Upper lobe of left lung (tissue), 6 donors: ENCODE measurements at regions not wholly inside any gene's neighbourhood (a gene's known extent, or its start where the extent isn't known, plus 50 kb on each side); places are given as distances from the start of the nearest gene placed in this dataset.

Experiments used
- ATAC-seq, 2 donors: fragments of 200-7000 bp; cut with Tn5 transposase; one replicate each; pipeline ENCODE4 v1.9.1; 2022; ENCODE audit warnings: mild to moderate bottlenecking in 2 of 2, moderate library complexity in 2 of 2; ENCODE audit not compliant: low FRiP score in 2 of 2
- DNase-seq, 2 donors: peaks; one replicate each; pipeline ENCODE4 v3.0.0-alpha.2; 2019 to 2020
- H3K27ac ChIP-seq, 4 donors: fragments of 200-600 bp; sonication (generic); one replicate each; pipeline ENCODE4 v1.5.1; 2016 to 2019
- H3K27me3 ChIP-seq, 4 donors: fragments of 200-600 bp; sonication (generic); one replicate each; pipeline ENCODE4 v1.5.1; 2017 to 2019
- H3K36me3 ChIP-seq, 4 donors: fragments of 200-600 bp; sonication (generic); one replicate each; pipeline ENCODE4 v1.5.1; 2016 to 2019
- H3K4me1 ChIP-seq, 4 donors: fragments of 200-600 bp; sonication (generic); one replicate each; pipeline ENCODE4 v1.5.1; 2018 to 2019
- H3K4me3 ChIP-seq, 4 donors: fragments of 200-600 bp; sonication (generic); one replicate each; pipeline ENCODE4 v1.5.1; 2017 to 2019; ENCODE audit warnings: mild to moderate bottlenecking in 2 of 4, moderate library complexity in 1 of 4
- H3K9me3 ChIP-seq, 4 donors: fragments of 200-600 bp; sonication (generic); one replicate each; pipeline ENCODE4 v1.5.1; 2018 to 2019
- EP300 ChIP-seq, 4 donors: sonication (generic); formaldehyde crosslinking; IDR thresholded peaks; one replicate each; pipeline ENCODE4 v1.5.1; 2017; ENCODE audit warnings: antibody characterized with exemption in 4 of 4, control low read depth in 2 of 4
- POLR2A ChIP-seq, 4 donors: fragments of 450-650 bp; IDR thresholded peaks; one replicate each; pipeline ENCODE4 v1.5.1; 2016 to 2017; ENCODE audit warnings: antibody characterized with exemption in 4 of 4, mild to moderate bottlenecking in 2 of 4
- POLR2AphosphoS5 ChIP-seq, 2 donors: sonication (generic); formaldehyde crosslinking; IDR thresholded peaks; one replicate each; pipeline ENCODE4 v1.5.1; 2017; ENCODE audit warnings: antibody characterized with exemption in 2 of 2
- WGBS, 2 donors: methylation state at CpG; one replicate each; pipeline ENCODE4 v1.1.5; 2017 to 2018; 5-methylcytosine and 5-hydroxymethylcytosine counted together
- TF ChIP-seq, protein P1 (sequence below), 6 experiments: fragments of 450-650 bp in 4 of 6; fragments of 200-600 bp in 2 of 6; sonication (generic) in 2 of 6; IDR thresholded peaks; one replicate each; pipeline ENCODE4 v1.5.1; 2016 to 2019; ENCODE audit warnings: antibody characterized with exemption in 6 of 6
- donor health status: DM: no; HTN: no; CAD: no; lungs with moderate emphysema.
- donor health status: DM: no; HTN: yes; CAD: no; lungs with severe emphysema.

DNA sequence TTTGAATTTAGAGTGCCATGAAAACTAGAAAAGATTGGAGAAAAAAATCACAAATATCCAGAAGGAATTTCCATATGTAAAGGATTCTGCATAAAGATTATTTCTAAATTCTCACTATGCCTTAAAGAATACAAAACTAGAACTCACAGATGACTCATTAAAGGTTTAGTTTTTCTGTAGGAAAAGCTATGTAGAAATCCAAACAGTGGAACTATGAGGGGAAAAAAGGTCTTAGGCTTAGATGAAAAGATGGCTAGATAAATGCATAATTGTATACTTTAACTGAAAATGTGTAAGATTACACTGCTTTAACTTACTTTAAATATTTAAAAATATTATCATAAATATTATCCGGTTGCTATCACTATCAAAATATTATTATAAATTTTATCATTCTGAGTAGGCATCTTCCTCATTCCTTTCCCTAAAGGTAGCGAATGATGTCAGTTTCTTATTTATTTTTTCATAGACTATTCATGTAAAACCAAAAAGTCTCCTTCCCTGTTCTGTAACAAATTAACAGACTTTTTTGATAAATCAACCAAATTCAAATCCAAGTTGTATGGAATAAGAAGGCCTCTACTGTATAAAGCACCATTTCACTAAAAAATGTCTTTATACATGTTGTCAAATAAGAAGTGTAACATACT lies 69.1 kb upstream of the COMTD1 start:
- 92 to 94% methylated on average over 2 of the region's 2 CpGs for WGBS, 2 donors
- Histone ChIP-seq H3K27ac (no peak overlapping the region), H3K36me3 (no peaks in the 10 kb centered on the region), H3K4me1 (no peaks in the 10 kb centered on the region), H3K27me3 (no peaks in the 10 kb centered on the region), H3K9me3 (no peaks in the 10 kb centered on the region), H3K4me3 (no peak overlapping the region)
- ATAC-seq: no peak
- TF ChIP-seq POLR2A (IDR thresholded peaks at IDR 0.05): no peak
- TF ChIP-seq, protein P1, sequence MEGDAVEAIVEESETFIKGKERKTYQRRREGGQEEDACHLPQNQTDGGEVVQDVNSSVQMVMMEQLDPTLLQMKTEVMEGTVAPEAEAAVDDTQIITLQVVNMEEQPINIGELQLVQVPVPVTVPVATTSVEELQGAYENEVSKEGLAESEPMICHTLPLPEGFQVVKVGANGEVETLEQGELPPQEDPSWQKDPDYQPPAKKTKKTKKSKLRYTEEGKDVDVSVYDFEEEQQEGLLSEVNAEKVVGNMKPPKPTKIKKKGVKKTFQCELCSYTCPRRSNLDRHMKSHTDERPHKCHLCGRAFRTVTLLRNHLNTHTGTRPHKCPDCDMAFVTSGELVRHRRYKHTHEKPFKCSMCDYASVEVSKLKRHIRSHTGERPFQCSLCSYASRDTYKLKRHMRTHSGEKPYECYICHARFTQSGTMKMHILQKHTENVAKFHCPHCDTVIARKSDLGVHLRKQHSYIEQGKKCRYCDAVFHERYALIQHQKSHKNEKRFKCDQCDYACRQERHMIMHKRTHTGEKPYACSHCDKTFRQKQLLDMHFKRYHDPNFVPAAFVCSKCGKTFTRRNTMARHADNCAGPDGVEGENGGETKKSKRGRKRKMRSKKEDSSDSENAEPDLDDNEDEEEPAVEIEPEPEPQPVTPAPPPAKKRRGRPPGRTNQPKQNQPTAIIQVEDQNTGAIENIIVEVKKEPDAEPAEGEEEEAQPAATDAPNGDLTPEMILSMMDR (IDR thresholded peaks at IDR 0.05): no peak
- no peak for TF ChIP-seq POLR2AphosphoS5 (IDR thresholded peaks at IDR 0.05)
- no peak for TF ChIP-seq EP300 (IDR thresholded peaks at IDR 0.05)
- DNase-seq: no peak

DNA sequence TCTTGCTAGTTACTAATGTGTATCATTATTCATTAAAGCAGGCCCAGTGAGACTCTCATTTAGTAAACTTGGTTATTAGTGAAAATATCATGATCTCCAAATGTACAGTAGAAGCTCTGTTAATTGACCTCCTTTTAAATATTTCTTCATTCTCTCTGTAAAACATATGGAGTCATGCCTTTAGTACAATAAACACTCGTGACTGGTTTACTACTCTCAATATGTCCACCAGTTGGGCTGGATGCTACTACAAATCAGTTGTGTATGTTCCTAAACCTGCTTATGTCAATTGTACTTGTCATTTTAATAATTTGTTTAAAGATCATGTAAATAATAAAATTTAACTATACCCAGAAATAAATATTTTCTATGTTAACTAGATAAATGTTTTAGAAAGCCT lies 68.6 kb upstream of the COMTD1 start:
- ATAC-seq: no peak
- DNase-seq: no peak
- Histone ChIP-seq H3K27ac (no peak overlapping the region), H3K9me3 (no peaks in the 10 kb centered on the region), H3K36me3 (no peaks in the 10 kb centered on the region), H3K27me3 (no peaks in the 10 kb centered on the region), H3K4me1 (no peaks in the 10 kb centered on the region), H3K4me3 (no peak overlapping the region)
- TF ChIP-seq POLR2AphosphoS5 (IDR thresholded peaks at IDR 0.05) (no peak), EP300 (IDR thresholded peaks at IDR 0.05) (no peak), POLR2A (IDR thresholded peaks at IDR 0.05) (no peak)
- TF ChIP-seq, protein P1 (IDR thresholded peaks at IDR 0.05): no peak
- 79 to 97% methylated on average over 1 of the region's 1 CpG for WGBS, 2 donors

GRCh38 chr10:75303045-75303777 lies 67.5 kb upstream of the COMTD1 start:
- no peak overlapping the region for H3K27ac ChIP-seq
- 83 to 87% methylated on average over 2 of the region's 2 CpGs for WGBS, 2 donors
- H3K36me3 ChIP-seq: no peaks in the 10 kb centered on the region
- no peaks in the 10 kb centered on the region for H3K27me3 ChIP-seq
- H3K4me3 ChIP-seq: no peak overlapping the region
- no peaks in the 10 kb centered on the region for H3K9me3 ChIP-seq
- TF ChIP-seq POLR2A (IDR thresholded peaks at IDR 0.05) (no peak), EP300 (IDR thresholded peaks at IDR 0.05) (no peak)
- TF ChIP-seq, protein P1 (IDR thresholded peaks at IDR 0.05): no peak
- no peaks in the 10 kb centered on the region for H3K4me1 ChIP-seq
- no peak for DNase-seq
- no peak for ATAC-seq

DNA sequence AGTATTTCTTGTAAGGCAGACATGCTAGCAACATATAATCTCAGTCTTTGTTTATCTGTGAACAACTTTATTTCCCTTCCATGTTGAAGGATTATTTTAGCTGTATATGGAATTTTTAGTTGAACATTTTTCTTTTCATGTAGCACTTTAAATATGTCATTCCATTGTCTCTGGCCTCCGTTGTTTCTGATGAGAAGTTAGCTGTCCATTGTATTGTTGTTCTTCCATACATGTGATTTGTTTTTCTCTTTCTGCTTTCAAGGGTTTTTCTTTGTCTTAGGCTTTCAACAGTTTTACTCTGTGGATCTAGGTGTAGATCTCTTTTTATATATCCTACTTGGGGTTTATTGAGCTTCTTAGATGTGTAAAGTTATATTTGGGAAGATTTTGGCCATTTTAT lies 66.3 kb upstream of the COMTD1 start:
- no peaks in the 10 kb centered on the region for H3K36me3 ChIP-seq
- no peaks in the 10 kb centered on the region for H3K27me3 ChIP-seq
- H3K9me3 ChIP-seq: no peaks in the 10 kb centered on the region
- ATAC-seq (no peak), DNase-seq (no peak)
- no peak overlapping the region for H3K27ac ChIP-seq
- 73 to 95% methylated on average over 1 of the region's 1 CpG for WGBS, 2 donors
- TF ChIP-seq EP300 (IDR thresholded peaks at IDR 0.05): no peak
- TF ChIP-seq POLR2A (IDR thresholded peaks at IDR 0.05): no peak
- TF ChIP-seq POLR2AphosphoS5 (IDR thresholded peaks at IDR 0.05): no peak
- TF ChIP-seq, protein P1 (IDR thresholded peaks at IDR 0.05): no peak
- H3K4me3 ChIP-seq: no peak overlapping the region
- H3K4me1 ChIP-seq: peaks cover 0 to 6% (median 0%) of the 10 kb centered on the region in 4 donors
